ENCODE measurements at regions not wholly inside any gene's neighbourhood (a gene's known extent, or its start where the extent isn't known, plus 50 kb on each side); places are given as distances from the start of the nearest gene placed in this dataset.

- WGBS = 84% methylated on average over 4 of the region's 4 CpGs
These were observed 81.0 kb upstream of the KCNK2 start for GRCh38 chr1:215001419-215002021.

GRCh38 chr1:215002471-215002870 lies 80.1 kb upstream of the KCNK2 start:
- DNase-seq (ENCODE audit: low spot score) = no peak
- Histone ChIP-seq H3K27me3 (ENCODE audit: control insufficient read depth in 4 of 4, insufficient read depth in 4 of 4, low read length in 3 of 4) (no peaks in the 10 kb centered on the region), H3K4me1 (ENCODE audit: control insufficient read depth in 4 of 4, insufficient read depth in 4 of 4, low read length in 3 of 4) (no peaks in the 10 kb centered on the region), H3K9ac (ENCODE audit: low read depth in 1 of 2, low read length in 2 of 2) (no peak overlapping the region), H3K27ac (ENCODE audit: low read depth in 1 of 2, low read length in 2 of 2) (no peak overlapping the region), H3K9me3 (ENCODE audit: control insufficient read depth in 4 of 4, low read length in 3 of 4) (no peaks in the 10 kb centered on the region), H3K36me3 (ENCODE audit: control insufficient read depth in 4 of 4, insufficient read depth in 3 of 4, low read depth in 1 of 4, low read length in 3 of 4) (no peaks in the 10 kb centered on the region), H3K4me3 (ENCODE audit: low read depth in 1 of 3, low read length in 3 of 3) (no peak overlapping the region)
- WGBS = 54% methylated on average over 4 of the region's 4 CpGs
- TF ChIP-seq FOXA1 (IDR thresholded peaks at IDR 0.05) = no peak
- TF ChIP-seq TAF1 (conservative IDR thresholded peaks at IDR 0.05) = no peak
- no peak for TF ChIP-seq JUND (IDR thresholded peaks at IDR 0.05)
- TF ChIP-seq REST (IDR thresholded peaks at IDR 0.05) = no peak
- TF ChIP-seq HNF4G (IDR thresholded peaks at IDR 0.05) = no peak
- no peak for TF ChIP-seq CTCF (IDR thresholded peaks at IDR 0.05; ENCODE audit: low read depth, low read length, missing input control)
- TF ChIP-seq SP1 (IDR thresholded peaks at IDR 0.05) = no peak
- no peak for TF ChIP-seq RXRA (IDR thresholded peaks at IDR 0.05)
- no peak for TF ChIP-seq EGR1 (IDR thresholded peaks at IDR 0.05; ENCODE audit: low read depth in 2 of 2)
- no peak for TF ChIP-seq ZBTB33 (IDR thresholded peaks at IDR 0.05)
- TF ChIP-seq HNF4A (conservative IDR thresholded peaks at IDR 0.05) = no peak
- TF ChIP-seq RAD21 (IDR thresholded peaks at IDR 0.05) = no peak
- no peak for TF ChIP-seq FOXA2 (IDR thresholded peaks at IDR 0.05)
- TF ChIP-seq NR2F2 (IDR thresholded peaks at IDR 0.05) = no peak
- no peak for TF ChIP-seq GABPA (IDR thresholded peaks at IDR 0.05 in 1 of 2, conservative IDR thresholded peaks at IDR 0.05 in 1 of 2)

More at GRCh38 chr1:215001419-215002021, 81.0 kb upstream of the KCNK2 start:
- no peak for DNase-seq (ENCODE audit: low spot score)
- TF ChIP-seq MAX (IDR thresholded peaks at IDR 0.05) = no peak
- no peak for TF ChIP-seq RAD21 (IDR thresholded peaks at IDR 0.05)
- TF ChIP-seq GABPA (IDR thresholded peaks at IDR 0.05 in 1 of 2, conservative IDR thresholded peaks at IDR 0.05 in 1 of 2) = no peak
- no peak for TF ChIP-seq CTCF (IDR thresholded peaks at IDR 0.05; ENCODE audit: low read depth, low read length, missing input control)
- TF ChIP-seq NR2F2 (IDR thresholded peaks at IDR 0.05) = no peak
- TF ChIP-seq FOXA2 (IDR thresholded peaks at IDR 0.05) = no peak
- no peak for TF ChIP-seq HNF4G (IDR thresholded peaks at IDR 0.05)
- TF ChIP-seq YY1 (IDR thresholded peaks at IDR 0.05) = no peak
- no peak overlapping the region for H3K9ac ChIP-seq (ENCODE audit: low read depth in 1 of 2, low read length in 2 of 2)
- H3K4me3 ChIP-seq (ENCODE audit: low read depth in 1 of 3, low read length in 3 of 3) = no peak overlapping the region
- no peaks in the 10 kb centered on the region for H3K9me3 ChIP-seq (ENCODE audit: control insufficient read depth in 4 of 4, low read length in 3 of 4)
- no peaks in the 10 kb centered on the region for H3K27me3 ChIP-seq (ENCODE audit: control insufficient read depth in 4 of 4, insufficient read depth in 4 of 4, low read length in 3 of 4)
- H3K4me1 ChIP-seq (ENCODE audit: control insufficient read depth in 4 of 4, insufficient read depth in 4 of 4, low read length in 3 of 4) = no peaks in the 10 kb centered on the region
- H3K27ac ChIP-seq (ENCODE audit: low read depth in 1 of 2, low read length in 2 of 2) = no peak overlapping the region
- no peaks in the 10 kb centered on the region for H3K36me3 ChIP-seq (ENCODE audit: control insufficient read depth in 4 of 4, insufficient read depth in 3 of 4, low read depth in 1 of 4, low read length in 3 of 4)

Data from liver (tissue), 8 donors.